Smooth muscle cell (in vitro differentiated cells): ENCODE measurements at regions not wholly inside any gene's neighbourhood (a gene's known extent, or its start where the extent isn't known, plus 50 kb on each side); places are given as distances from the start of the nearest gene placed in this dataset.
"Not testable (repeated sequence)": the region's sequence is repeated elsewhere in the genome, so short reads cannot be mapped to it uniquely, and the experiment has no call there.

Experiments
- DNase-seq: peaks from one replicate; lab custom pipeline; 2025; ENCODE audit not compliant: unreplicated experiment; lab: John Stamatoyannopoulos, UW
- H2AFZ ChIP-seq: fragments of 200-600 bp; sonication (generic); 2 replicates; pipeline ENCODE4 v1.6.0; 2016; ENCODE audit warnings: antibody characterized with exemption, low read depth, mild to moderate bottlenecking
- H3F3A ChIP-seq: fragments of 200-600 bp; sonication (generic); 2 replicates; pipeline ENCODE4 v1.6.0; 2017; ENCODE audit warnings: antibody characterized with exemption, low read depth
- H3K27ac ChIP-seq: fragments of 200-600 bp; sonication (generic); 2 replicates; pipeline ENCODE4 v1.5.1; 2016; ENCODE audit warnings: low read depth, mild to moderate bottlenecking
- H3K27me3 ChIP-seq: fragments of 200-600 bp; sonication (generic); 2 replicates; pipeline ENCODE4 v1.6.1; 2016; ENCODE audit warnings: low read depth, mild to moderate bottlenecking
- H3K36me3 ChIP-seq: fragments of 200-600 bp; sonication (generic); 2 replicates; pipeline ENCODE4 v1.5.1; 2016; ENCODE audit warnings: low read depth
- H3K4me1 ChIP-seq: fragments of 200-600 bp; sonication (generic); 2 replicates; pipeline ENCODE4 v1.5.1; 2016; ENCODE audit warnings: low read depth
- H3K4me2 ChIP-seq: fragments of 200-600 bp; sonication (generic); 2 replicates; pipeline ENCODE4 v1.6.0; 2016; ENCODE audit warnings: mild to moderate bottlenecking
- H3K4me3 ChIP-seq: fragments of 200-600 bp; sonication (generic); 2 replicates; pipeline ENCODE4 v1.5.1; 2016; ENCODE audit warnings: mild to moderate bottlenecking
- H3K79me2 ChIP-seq: fragments of 200-600 bp; sonication (generic); 2 replicates; pipeline ENCODE4 v1.6.0; 2016; ENCODE audit warnings: low read depth, mild to moderate bottlenecking
- H3K9ac ChIP-seq: fragments of 200-600 bp; sonication (generic); 2 replicates; pipeline ENCODE4 v1.6.0; 2016; ENCODE audit warnings: low read depth
- H3K9me3 ChIP-seq: fragments of 200-600 bp; sonication (generic); replicated peaks from 2 replicates; pipeline ENCODE4 v1.5.1; 2016; ENCODE audit warnings: low read depth
- H4K20me1 ChIP-seq: fragments of 200-600 bp; sonication (generic); 2 replicates; pipeline ENCODE4 v1.6.0; 2016; ENCODE audit warnings: low read depth
- CTCF ChIP-seq: fragments of 200-600 bp; sonication (generic); IDR thresholded peaks from 2 replicates; pipeline ENCODE4 v1.5.1; 2017; ENCODE audit warnings: borderline replicate concordance, mild to moderate bottlenecking, antibody characterized with exemption; ENCODE audit not compliant: insufficient read depth, poor library complexity, severe bottlenecking
- WGBS: methylation state at CpG from one replicate; pipeline ENCODE4 v1.1.7; 2016; ENCODE audit warnings: low lambda C conversion rate; 5-methylcytosine and 5-hydroxymethylcytosine counted together

- H3K79me2 ChIP-seq, result no peaks in the 10 kb centered on the region
- no peak for DNase-seq
- H2AFZ ChIP-seq, result no peak overlapping the region
- H3K4me3 ChIP-seq, result no peak overlapping the region
- no peaks in the 10 kb centered on the region for H3F3A ChIP-seq
- H3K4me1 ChIP-seq, result no peaks in the 10 kb centered on the region
- H3K27me3 ChIP-seq, result peaks cover 52% of the 10 kb centered on the region
- H3K4me2 ChIP-seq, result no peak overlapping the region
- H3K36me3 ChIP-seq, result no peaks in the 10 kb centered on the region
- H3K9ac ChIP-seq, result no peak overlapping the region
- no peaks in the 10 kb centered on the region for H3K9me3 ChIP-seq
- no peak for TF ChIP-seq CTCF
- no peaks in the 10 kb centered on the region for H4K20me1 ChIP-seq
- 5% methylated on average over 5 of the region's 5 CpGs for WGBS
- no peak overlapping the region for H3K27ac ChIP-seq
Measured at GRCh38 chr12:113700943-113701342, 229.3 kb upstream of the LHX5 start.

- H3K9me3 ChIP-seq, H3K27ac ChIP-seq, H2AFZ ChIP-seq, H4K20me1 ChIP-seq, H3K79me2 ChIP-seq, H3K4me2 ChIP-seq, H3F3A ChIP-seq, H3K36me3 ChIP-seq, H3K9ac ChIP-seq, DNase-seq, H3K4me3 ChIP-seq, H3K4me1 ChIP-seq: not testable (repeated sequence)
- peaks cover 42% of the 10 kb centered on the region for H3K27me3 ChIP-seq
- 85% methylated on average over 3 of the region's 3 CpGs for WGBS
Measured at GRCh38 chr12:113699984-113700383, 228.3 kb upstream of the LHX5 start.

- Histone ChIP-seq H2AFZ (no peak overlapping the region), H3K4me1 (no peaks in the 10 kb centered on the region), H3K27me3 (peaks cover 28% of the 10 kb centered on the region), H3K4me2 (no peak overlapping the region), H4K20me1 (no peaks in the 10 kb centered on the region), H3K9me3 (no peaks in the 10 kb centered on the region), H3K36me3 (no peaks in the 10 kb centered on the region), H3K27ac (no peak overlapping the region), H3F3A (no peaks in the 10 kb centered on the region), H3K79me2 (no peaks in the 10 kb centered on the region), H3K9ac (no peak overlapping the region), H3K4me3 (no peak overlapping the region)
- WGBS, result 84% methylated on average over 5 of the region's 5 CpGs
- no peak for DNase-seq
- TF ChIP-seq CTCF, result no peak
Measured at GRCh38 chr12:113698510-113698858, 226.8 kb upstream of the LHX5 start.

GRCh38 chr12:113697651-113698509 is 226.2 kb upstream of the LHX5 start:
- no peaks in the 10 kb centered on the region for H3K36me3 ChIP-seq
- H3K4me2 ChIP-seq, result no peak overlapping the region
- no peak overlapping the region for H3K9ac ChIP-seq
- no peaks in the 10 kb centered on the region for H3F3A ChIP-seq
- WGBS, result 36% methylated on average over 11 of the region's 11 CpGs
- H3K27ac ChIP-seq, result no peak overlapping the region
- no peaks in the 10 kb centered on the region for H4K20me1 ChIP-seq
- DNase-seq, result no peak
- H3K4me1 ChIP-seq, result no peaks in the 10 kb centered on the region
- no peaks in the 10 kb centered on the region for H3K9me3 ChIP-seq
- peaks cover 25% of the 10 kb centered on the region for H3K27me3 ChIP-seq
- TF ChIP-seq CTCF, result no peak
- no peak overlapping the region for H2AFZ ChIP-seq
- no peak overlapping the region for H3K4me3 ChIP-seq
- no peaks in the 10 kb centered on the region for H3K79me2 ChIP-seq
